AG09319 (cell line): ENCODE measurements at regions not wholly inside any gene's neighbourhood (a gene's known extent, or its start where the extent isn't known, plus 50 kb on each side); places are given as distances from the start of the nearest gene placed in this dataset.

ENCODE experiments used
- DNase-seq: peaks from one replicate; pipeline ENCODE4 v3.0.0-alpha.2; 2010; ENCODE audit warnings: low read depth; ENCODE audit errors: extremely low read depth
- CTCF ChIP-seq: IDR thresholded peaks from 2 replicates; pipeline ENCODE4 v1.5.1; 2011; ENCODE audit warnings: low read depth, mild to moderate bottlenecking, inconsistent platforms, low read length, moderate library complexity

DNA sequence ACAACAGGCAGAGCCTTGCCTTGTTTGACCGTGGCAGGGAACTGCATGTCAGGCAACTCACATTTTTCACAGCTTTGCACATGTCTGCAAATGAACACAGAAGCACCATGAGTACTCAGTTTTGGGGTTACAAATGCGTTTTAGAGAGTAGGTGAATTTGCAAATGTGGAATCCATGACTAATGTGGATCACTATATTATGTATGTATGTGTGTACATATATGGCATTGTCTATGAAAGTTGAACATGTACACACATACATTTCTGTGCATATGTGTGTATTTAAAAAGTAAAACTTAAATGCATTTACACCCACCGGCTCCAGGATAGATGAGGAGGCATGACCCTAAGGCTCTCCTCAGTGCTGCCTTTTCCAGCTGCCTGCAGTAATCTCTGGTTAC, 65.1 kb downstream of the SOWAHC start:
- TF ChIP-seq CTCF = no peak
- no peak for DNase-seq

GRCh38 chr2:109679626-109680025, 65.5 kb downstream of the SOWAHC start:
- TF ChIP-seq CTCF = no peak
- DNase-seq = no peak

DNA sequence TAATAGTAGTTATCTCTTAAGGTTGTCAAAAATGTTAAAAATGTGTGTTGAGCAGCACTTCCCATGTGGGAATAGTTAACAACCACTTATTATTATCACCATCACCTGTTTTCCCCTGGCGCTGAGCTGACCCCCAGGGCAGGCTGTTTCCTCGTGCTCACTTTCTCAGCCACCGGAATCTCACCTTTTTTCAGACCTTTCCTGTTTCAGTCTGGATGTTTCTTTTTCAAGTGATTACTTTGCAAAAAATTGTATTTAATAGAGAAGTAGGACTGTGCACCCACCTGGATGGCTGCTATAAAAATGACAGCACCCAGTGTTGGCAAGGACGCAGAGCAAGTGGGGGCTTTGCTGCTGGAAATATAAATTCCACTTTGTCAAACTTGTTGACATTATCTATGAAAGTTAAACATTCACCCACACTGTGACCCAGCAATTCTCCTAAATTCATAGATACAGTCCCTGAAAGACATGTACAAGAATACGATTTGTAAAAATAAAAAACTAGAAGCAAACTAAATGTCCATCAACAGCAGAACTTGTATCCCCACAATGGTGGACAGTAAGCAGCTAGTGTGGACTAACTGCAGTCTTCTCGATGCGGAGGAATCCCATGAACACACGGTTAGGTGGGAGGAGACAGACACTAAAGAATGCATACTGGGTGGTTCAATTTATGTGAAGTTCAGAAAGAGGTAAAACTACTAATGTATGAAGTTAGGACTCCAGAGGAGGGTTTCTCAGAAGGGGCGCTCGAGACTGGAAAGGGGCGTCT, 66.5 kb downstream of the SOWAHC start:
- no peak for DNase-seq
- TF ChIP-seq CTCF = no peak

DNA sequence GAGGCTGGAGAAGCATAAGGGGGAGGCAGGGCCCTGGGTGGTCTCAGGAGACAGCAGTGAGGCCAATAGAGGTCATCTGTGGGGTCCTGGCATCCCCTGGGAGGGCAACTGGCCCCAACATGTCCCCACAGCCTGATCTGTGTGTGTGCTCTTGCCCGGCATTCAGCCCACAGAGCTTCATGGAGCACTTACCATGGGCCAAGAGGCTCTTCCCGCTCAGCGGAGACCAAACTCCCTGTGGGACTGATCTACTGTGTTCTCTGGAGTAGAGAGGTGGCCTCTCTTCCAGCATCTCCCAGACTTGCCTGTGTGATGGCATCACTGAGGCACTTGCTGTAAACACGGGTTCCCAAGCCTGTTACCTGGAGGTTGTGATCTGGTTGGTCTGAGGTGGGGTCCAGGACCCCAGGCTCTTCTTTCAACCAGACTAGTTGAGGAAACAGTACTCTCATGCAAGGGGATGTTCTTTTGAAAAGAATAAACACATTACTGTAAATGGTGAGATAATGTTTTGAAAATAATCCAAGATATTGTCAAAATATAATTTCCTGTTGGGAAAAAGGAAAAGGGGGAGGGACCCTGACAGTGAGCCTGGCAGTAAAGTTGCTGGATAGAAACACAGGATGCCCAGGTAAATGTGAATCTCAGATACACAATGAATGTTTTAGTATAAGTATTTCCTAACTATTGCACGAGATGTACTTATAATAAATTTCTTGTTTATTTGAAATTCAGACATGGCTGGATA, 67.6 kb downstream of the SOWAHC start:
- TF ChIP-seq CTCF = no peak
- DNase-seq = no peak

- no peak for DNase-seq
- TF ChIP-seq CTCF = no peak
These were observed 69.3 kb downstream of the SOWAHC start for GRCh38 chr2:109683452-109683851.

- no peak for DNase-seq
- TF ChIP-seq CTCF = no peak
These were observed 71.3 kb downstream of the SOWAHC start for GRCh38 chr2:109685453-109685852.

- no peak for TF ChIP-seq CTCF
- no peak for DNase-seq
These were observed 72.8 kb downstream of the SOWAHC start for GRCh38 chr2:109686921-109687320.
